ENCODE measurements at regions not wholly inside any gene's neighbourhood (a gene's known extent, or its start where the extent isn't known, plus 50 kb on each side); places are given as distances from the start of the nearest gene placed in this dataset.

GRCh38 chr15:95228856-95229555 is 997.6 kb downstream of the MCTP2 start:
- TF ChIP-seq JUN (IDR thresholded peaks at IDR 0.05; ENCODE audit: low read depth, low read length) (no peak), POU5F1 (IDR thresholded peaks at IDR 0.05; ENCODE audit: low read depth, low read length) (no peak), BRCA1 (IDR thresholded peaks at IDR 0.05; ENCODE audit: low read depth, low read length) (no peak), CTBP2 (IDR thresholded peaks at IDR 0.05; ENCODE audit: borderline replicate concordance, insufficient read depth, insufficient read length, low read length) (no peak)
- TF ChIP-seq, protein P1, sequence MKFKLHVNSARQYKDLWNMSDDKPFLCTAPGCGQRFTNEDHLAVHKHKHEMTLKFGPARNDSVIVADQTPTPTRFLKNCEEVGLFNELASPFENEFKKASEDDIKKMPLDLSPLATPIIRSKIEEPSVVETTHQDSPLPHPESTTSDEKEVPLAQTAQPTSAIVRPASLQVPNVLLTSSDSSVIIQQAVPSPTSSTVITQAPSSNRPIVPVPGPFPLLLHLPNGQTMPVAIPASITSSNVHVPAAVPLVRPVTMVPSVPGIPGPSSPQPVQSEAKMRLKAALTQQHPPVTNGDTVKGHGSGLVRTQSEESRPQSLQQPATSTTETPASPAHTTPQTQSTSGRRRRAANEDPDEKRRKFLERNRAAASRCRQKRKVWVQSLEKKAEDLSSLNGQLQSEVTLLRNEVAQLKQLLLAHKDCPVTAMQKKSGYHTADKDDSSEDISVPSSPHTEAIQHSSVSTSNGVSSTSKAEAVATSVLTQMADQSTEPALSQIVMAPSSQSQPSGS (IDR thresholded peaks at IDR 0.05; ENCODE audit: low read length) = no peak
- Histone ChIP-seq H3K79me2 (ENCODE audit: control insufficient read depth in 1 of 2, insufficient read depth in 2 of 2, low read length in 2 of 2) (no peaks in the 10 kb centered on the region), H3K27ac (ENCODE audit: low read depth, low read length) (no peak overlapping the region), H3K9me3 (ENCODE audit: insufficient read depth in 2 of 2, low read depth in 1 of 2, low read length in 1 of 2) (no peaks in the 10 kb centered on the region), H2BK5ac (ENCODE audit: low read depth, low read length) (no peak overlapping the region), H4K8ac (ENCODE audit: extremely low read depth, insufficient read depth, low read length) (no peak overlapping the region), H3K14ac (ENCODE audit: insufficient read length) (no peak overlapping the region), H3K23me2 (ENCODE audit: low read depth, low read length) (no peaks in the 10 kb centered on the region; the same call in 1 of the 2 replicates), H3K4me1 (replicated peaks in 1 of 4; ENCODE audit: control insufficient read depth in 3 of 4, insufficient read depth in 4 of 4, low read length in 3 of 4) (no peaks in the 10 kb centered on the region), H2BK12ac (ENCODE audit: low read depth, low read length) (no peak overlapping the region), H3K4me3 (ENCODE audit: extremely low read depth in 1 of 4, insufficient read depth in 2 of 4, low read depth in 3 of 4, low read length in 4 of 4) (no peak overlapping the region), H3K4me2 (ENCODE audit: insufficient read depth in 1 of 2, low read depth in 2 of 2, low read length in 2 of 2) (no peak overlapping the region), H2BK120ac (replicated peaks; ENCODE audit: low read depth, low read length) (no peak overlapping the region), H3K27me3 (replicated peaks in 1 of 4; ENCODE audit: control insufficient read depth in 3 of 4, extremely low read depth in 1 of 4, insufficient read depth in 3 of 4, low read length in 3 of 4) (no peaks in the 10 kb centered on the region), H3K56ac (replicated peaks; ENCODE audit: insufficient read length, low read depth, low read length) (no peak overlapping the region), H4K91ac (replicated peaks; ENCODE audit: insufficient read length, low read length) (no peak overlapping the region), H4K20me1 (replicated peaks in 1 of 2; ENCODE audit: control insufficient read depth in 1 of 2, insufficient read depth in 2 of 2, low read length in 2 of 2) (no peaks in the 10 kb centered on the region), H3K4ac (replicated peaks; ENCODE audit: insufficient read length, low read depth, low read length) (no peak overlapping the region), H3K36me3 (ENCODE audit: control insufficient read depth in 2 of 4, insufficient read depth in 4 of 4, low read length in 3 of 4) (no peaks in the 10 kb centered on the region), H2AK5ac (ENCODE audit: low read depth, low read length) (no peak overlapping the region), H3K18ac (ENCODE audit: extremely low read depth, low read length) (no peak overlapping the region), H3K79me1 (ENCODE audit: low read depth, low read length) (no peaks in the 10 kb centered on the region), H3K9ac (replicated peaks in 1 of 4; ENCODE audit: extremely low read depth in 1 of 4, low read depth in 3 of 4, low read length in 3 of 4) (no peak overlapping the region), H2BK15ac (ENCODE audit: low read length) (no peak overlapping the region), H3K23ac (ENCODE audit: insufficient read length) (no peak overlapping the region), H2BK20ac (ENCODE audit: low read length) (no peak overlapping the region), H4K5ac (ENCODE audit: insufficient read length, low read depth, low read length) (no peak overlapping the region), H2AFZ (ENCODE audit: low read length) (no peak overlapping the region)
- WGBS, 2 experiments (ENCODE audit: extremely low coverage in 1 of 2, insufficient coverage in 1 of 2, insufficient read length in 1 of 2, insufficient replicate concordance in 2 of 2, low coverage in 1 of 2, low lambda C conversion rate in 2 of 2, missing lambda C conversion rate in 1 of 2) = 95% methylated on average over 3 of the region's 3 CpGs; no CpG with 5 or more reads in 1 of the 2 experiments
- CTCF ChIA-PET (ENCODE audit: partially characterized antibody) = interaction anchor here (0.7 kb wide), 1 partner anchor 504 kb away, joined by 3 read pairs; no protein-coding TSS in a partner anchor
- POLR2A ChIA-PET (ENCODE audit: partially characterized antibody) = no interaction called here
- FAIRE-seq (no peak), DNase-seq (ENCODE audit: low read depth in 1 of 2, low spot score in 2 of 2) (no peak)

All from H1 (cell line).